IPS-18a (cell line): ENCODE measurements at regions not wholly inside any gene's neighbourhood (a gene's known extent, or its start where the extent isn't known, plus 50 kb on each side); places are given as distances from the start of the nearest gene placed in this dataset.

Experiments
- H3K27ac ChIP-seq: one replicate; pipeline ENCODE4 v1.5.1; 2013; ENCODE audit warnings: low read length
- H3K27me3 ChIP-seq: one replicate; pipeline ENCODE4 v1.6.1; 2013; ENCODE audit warnings: mild to moderate bottlenecking, low read length; ENCODE audit not compliant: control insufficient read depth, insufficient read depth
- H3K36me3 ChIP-seq: one replicate; pipeline ENCODE4 v1.6.1; 2013; ENCODE audit warnings: low read depth, low read length; ENCODE audit not compliant: control insufficient read depth
- H3K4me1 ChIP-seq: one replicate; pipeline ENCODE4 v1.6.1; 2013; ENCODE audit warnings: low read depth, low read length; ENCODE audit not compliant: control insufficient read depth
- H3K4me3 ChIP-seq: one replicate; pipeline ENCODE4 v1.5.1; 2013; ENCODE audit warnings: low read length
- H3K9ac ChIP-seq: one replicate; pipeline ENCODE4 v1.6.1; 2013; ENCODE audit warnings: mild to moderate bottlenecking, low read length, moderate library complexity
- H3K9me3 ChIP-seq: one replicate; pipeline ENCODE4 v1.6.1; 2013; ENCODE audit warnings: low read depth, low read length; ENCODE audit not compliant: control insufficient read depth

GRCh38 chr4:181618038-181618618 lies 625.1 kb upstream of the TENM3 start:
- H3K36me3 ChIP-seq: no peaks in the 10 kb centered on the region

DNA sequence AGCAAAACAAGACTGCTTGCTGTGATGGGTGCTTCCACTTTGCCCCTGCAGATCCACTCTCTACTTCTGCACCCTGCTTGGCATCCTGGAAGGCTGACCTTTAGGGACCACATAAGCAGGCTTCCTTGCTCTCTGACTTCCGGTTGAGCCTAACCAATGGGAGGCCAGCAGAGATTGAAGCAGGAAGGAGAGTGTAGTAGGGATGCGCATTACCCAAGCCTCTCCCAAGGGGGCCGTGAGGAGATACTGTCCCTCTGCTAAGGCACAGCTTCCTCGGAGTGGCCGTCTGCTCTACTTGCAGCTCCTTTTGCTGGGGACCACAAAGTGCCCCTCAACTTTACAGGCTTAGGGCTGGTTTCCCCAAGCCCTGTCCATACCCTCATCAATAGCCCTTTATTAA lies 624.3 kb upstream of the TENM3 start:
- Histone ChIP-seq H3K27me3 (no peaks in the 10 kb centered on the region), H3K27ac (no peak overlapping the region), H3K9me3 (no peaks in the 10 kb centered on the region), H3K4me1 (no peaks in the 10 kb centered on the region), H3K9ac (no peak overlapping the region), H3K4me3 (no peak overlapping the region), H3K36me3 (no peaks in the 10 kb centered on the region)

More at GRCh38 chr4:181618038-181618618, 625.1 kb upstream of the TENM3 start:
- Histone ChIP-seq H3K9ac (no peak overlapping the region), H3K4me1 (no peaks in the 10 kb centered on the region), H3K9me3 (no peaks in the 10 kb centered on the region), H3K27me3 (no peaks in the 10 kb centered on the region), H3K27ac (no peak overlapping the region), H3K4me3 (no peak overlapping the region)

DNA sequence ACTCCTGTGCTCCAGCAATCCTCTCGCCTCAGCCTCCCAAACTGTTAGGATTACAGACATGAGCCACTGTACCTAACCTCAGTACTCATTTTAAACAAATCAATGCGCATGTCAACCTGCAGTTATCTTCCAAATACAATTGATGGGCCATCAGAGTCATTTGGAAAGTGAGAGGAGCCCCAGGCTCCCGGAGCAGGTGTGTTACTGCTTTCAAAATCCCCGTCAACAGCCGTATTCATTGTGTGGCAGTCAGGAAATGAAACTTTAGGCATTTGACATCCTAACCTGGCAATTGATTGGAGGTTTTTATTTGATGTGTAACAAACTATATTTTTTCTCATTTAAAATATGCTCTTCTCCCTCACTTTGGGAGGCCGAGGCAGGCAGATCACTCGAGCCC lies 623.6 kb upstream of the TENM3 start:
- Histone ChIP-seq H3K9me3 (no peaks in the 10 kb centered on the region), H3K27me3 (no peaks in the 10 kb centered on the region), H3K4me1 (no peaks in the 10 kb centered on the region), H3K36me3 (no peaks in the 10 kb centered on the region), H3K27ac (no peak overlapping the region), H3K9ac (no peak overlapping the region), H3K4me3 (no peak overlapping the region)

DNA sequence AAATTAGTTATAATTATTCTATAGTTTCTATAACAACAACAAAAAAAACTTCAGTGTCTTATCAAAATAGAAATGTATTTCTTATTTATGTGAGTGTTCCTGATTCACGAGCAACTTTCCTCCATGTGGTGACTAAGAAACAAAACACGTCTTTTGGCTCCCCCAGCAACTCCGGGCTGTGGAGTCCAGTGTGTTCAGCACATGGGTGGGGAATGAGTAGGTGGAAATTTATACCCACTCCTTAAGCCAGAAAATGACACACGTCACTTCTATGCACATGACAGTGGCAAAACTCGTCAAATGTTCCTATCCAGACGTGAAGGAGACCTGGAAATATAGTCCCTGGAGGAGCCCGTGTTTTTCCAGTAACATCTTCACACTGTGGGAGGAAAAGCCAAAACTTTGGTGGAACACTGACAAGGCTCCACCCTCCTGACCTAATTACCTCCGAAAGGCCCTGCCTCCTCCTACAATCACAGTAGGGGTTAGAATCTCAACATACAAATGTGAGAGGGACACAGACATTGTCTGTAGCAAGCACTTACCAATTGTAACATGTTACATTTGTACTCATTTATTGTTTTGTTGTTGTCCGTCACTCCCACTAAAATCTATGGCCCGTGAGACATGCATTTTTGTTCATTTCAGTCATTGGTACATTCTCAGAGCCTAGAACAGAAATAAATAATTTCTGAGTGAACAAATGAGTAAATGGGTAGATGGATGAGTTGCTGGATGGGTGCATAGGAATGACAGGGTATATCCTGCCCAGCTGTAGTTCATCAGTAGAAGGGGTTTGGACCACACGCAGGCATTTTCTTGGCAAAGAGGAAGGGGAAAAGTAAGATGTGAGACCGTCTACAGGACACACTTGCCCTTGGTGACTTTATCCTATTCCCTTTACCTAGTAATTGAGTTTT lies 605.8 kb upstream of the TENM3 start:
- Histone ChIP-seq H3K9ac (no peak overlapping the region), H3K4me3 (no peak overlapping the region)

DNA sequence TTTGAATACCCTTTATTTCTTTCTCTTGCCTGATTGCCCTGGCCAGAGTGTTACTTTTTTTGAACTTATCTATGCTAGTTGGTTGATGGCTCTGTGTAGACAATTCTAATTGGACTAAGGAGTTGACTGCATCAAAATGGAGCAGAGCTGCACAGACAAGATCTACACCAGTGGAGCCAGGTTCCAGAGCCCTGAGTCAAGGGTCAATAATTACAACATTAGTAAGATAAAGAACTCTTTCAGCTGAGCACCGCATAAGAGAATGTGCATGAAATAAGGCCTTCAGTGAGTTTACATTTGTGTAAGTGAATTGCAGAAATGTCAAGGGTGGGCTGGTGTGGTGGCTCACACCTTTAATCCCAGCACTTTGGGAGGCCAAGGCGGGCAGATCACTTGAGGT lies 599.7 kb upstream of the TENM3 start:
- H3K4me3 ChIP-seq: no peak overlapping the region
- no peaks in the 10 kb centered on the region for H3K9me3 ChIP-seq
- peaks cover 5% of the 10 kb centered on the region for H3K4me1 ChIP-seq
- H3K9ac ChIP-seq: no peak overlapping the region
- H3K27ac ChIP-seq: no peak overlapping the region
- no peaks in the 10 kb centered on the region for H3K36me3 ChIP-seq
- no peaks in the 10 kb centered on the region for H3K27me3 ChIP-seq

More for the DNA sequence above, 605.8 kb upstream of the TENM3 start:
- Histone ChIP-seq H3K4me1 (no peaks in the 10 kb centered on the region), H3K9me3 (no peaks in the 10 kb centered on the region), H3K36me3 (no peaks in the 10 kb centered on the region), H3K27me3 (no peaks in the 10 kb centered on the region), H3K27ac (no peak overlapping the region)

DNA sequence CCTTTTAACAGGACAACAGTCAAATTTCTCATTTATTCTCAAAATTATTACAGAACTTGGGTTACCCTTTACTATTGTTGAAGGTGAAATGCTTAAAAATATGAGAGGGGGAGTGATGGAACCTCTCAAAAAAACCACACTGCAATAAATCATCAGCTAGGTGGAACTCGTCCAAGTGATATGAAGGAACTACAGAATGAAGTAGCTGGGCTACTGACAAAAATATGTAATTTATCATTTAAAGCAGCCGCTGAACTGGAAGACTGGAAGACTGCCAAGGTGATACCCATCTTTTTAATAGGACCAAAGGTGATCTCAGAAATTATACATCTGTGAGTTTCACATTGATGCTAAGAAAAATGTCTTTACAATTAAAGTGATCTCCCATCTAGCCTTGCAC lies 597.7 kb upstream of the TENM3 start:
- no peak overlapping the region for H3K4me3 ChIP-seq
- H3K27ac ChIP-seq: no peak overlapping the region
- no peaks in the 10 kb centered on the region for H3K27me3 ChIP-seq
- H3K4me1 ChIP-seq: peaks cover 5% of the 10 kb centered on the region
- H3K9ac ChIP-seq: no peak overlapping the region
- no peaks in the 10 kb centered on the region for H3K36me3 ChIP-seq
- no peaks in the 10 kb centered on the region for H3K9me3 ChIP-seq

DNA sequence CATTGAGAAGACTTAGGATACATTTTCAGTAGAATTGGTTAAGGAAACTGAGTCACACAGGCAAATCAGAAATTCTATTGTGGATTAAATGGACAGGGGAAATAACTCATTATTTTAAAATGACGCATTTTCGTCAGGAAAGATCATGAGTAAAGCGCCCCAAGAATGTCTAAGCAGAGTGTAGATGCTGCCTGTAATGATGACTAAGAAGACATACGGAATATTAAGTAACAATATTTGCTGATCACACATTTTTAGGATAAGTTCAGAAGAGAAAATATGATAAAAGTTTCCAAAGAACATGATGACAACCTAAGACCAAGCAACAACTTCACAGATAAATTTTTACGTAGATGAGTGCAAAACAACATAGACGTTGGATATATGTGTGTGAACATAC lies 596.3 kb upstream of the TENM3 start:
- no peak overlapping the region for H3K4me3 ChIP-seq
- no peak overlapping the region for H3K9ac ChIP-seq
- H3K27me3 ChIP-seq: no peaks in the 10 kb centered on the region
- H3K9me3 ChIP-seq: no peaks in the 10 kb centered on the region
- H3K4me1 ChIP-seq: peaks cover 5% of the 10 kb centered on the region
- H3K27ac ChIP-seq: no peak overlapping the region
- no peaks in the 10 kb centered on the region for H3K36me3 ChIP-seq

DNA sequence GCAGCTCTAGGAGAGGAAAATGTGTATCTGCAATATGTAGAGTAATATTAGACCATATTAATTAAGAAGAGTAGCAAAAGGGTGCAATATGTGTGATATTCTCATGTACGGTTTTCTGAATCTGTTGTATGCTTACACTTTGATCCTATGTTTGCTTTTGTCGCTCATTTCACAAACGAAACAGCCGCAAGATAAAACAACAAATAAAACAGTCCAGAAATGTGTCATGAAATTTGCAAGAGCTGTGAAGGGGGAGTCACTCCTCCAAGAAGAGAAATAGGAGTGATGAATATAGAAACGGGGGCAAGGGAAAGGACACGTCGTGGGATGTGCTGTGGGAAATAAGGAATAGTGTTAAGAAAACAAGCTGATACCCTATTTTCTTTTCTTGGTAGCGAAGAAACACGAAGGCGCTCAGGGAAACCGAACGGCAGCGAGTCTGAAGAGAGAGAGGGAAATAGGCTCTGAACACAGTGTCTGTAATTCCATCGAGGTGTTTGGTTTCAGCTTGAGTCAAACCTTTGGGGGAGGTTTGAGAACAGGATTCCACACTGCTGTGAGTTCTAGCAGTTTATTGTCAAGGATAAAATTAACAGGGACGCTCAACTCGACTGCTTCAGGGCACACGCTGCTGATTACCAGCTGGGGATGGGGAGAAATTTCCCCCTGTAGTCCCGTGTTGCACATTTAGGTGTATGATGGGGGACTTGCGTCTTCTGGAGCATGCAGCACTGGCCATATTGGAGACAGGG lies 595.6 kb upstream of the TENM3 start:
- no peak overlapping the region for H3K27ac ChIP-seq
- no peak overlapping the region for H3K9ac ChIP-seq
- H3K27me3 ChIP-seq: no peaks in the 10 kb centered on the region
- H3K9me3 ChIP-seq: no peaks in the 10 kb centered on the region
- no peak overlapping the region for H3K4me3 ChIP-seq
- H3K36me3 ChIP-seq: no peaks in the 10 kb centered on the region
- peaks cover 5% of the 10 kb centered on the region for H3K4me1 ChIP-seq

DNA sequence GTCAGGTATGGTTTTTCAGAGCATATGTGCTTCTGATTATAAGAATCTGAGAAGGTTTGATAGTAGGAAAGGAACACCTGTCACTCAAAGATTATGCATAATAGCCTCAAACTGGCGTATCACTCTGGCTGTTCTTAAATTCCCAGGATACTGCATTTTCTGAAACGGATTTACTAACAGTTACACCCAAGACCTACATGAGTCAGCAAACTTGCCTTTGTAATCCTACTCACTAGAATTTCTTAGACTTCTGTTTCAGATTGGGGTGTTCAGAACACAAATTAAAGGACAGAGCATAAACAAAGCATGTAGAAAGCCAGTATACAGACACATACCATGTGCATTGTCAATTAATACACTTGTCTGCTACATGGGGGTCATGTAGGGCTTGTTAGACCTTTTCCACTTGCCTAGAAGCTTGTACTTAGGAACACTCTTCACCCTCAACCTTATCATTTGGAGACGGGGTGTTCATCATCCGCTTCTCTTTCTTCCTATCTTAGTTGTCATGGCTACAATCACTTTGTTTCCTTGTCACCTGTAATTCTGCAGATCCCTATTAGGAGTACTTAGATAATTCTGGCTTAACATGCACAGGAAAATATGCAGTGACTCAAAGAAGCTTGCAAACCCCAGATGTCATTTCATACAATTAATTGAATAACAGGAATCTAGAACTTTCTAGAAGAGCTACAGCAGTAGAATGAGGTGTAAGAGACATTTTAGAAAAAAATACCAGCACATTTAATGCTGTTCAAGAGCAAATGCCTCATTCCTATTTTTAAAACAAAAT lies 593.0 kb upstream of the TENM3 start:
- no peak overlapping the region for H3K4me3 ChIP-seq
- H3K27ac ChIP-seq: no peak overlapping the region
- H3K9ac ChIP-seq: no peak overlapping the region
- no peaks in the 10 kb centered on the region for H3K9me3 ChIP-seq
- H3K27me3 ChIP-seq: no peaks in the 10 kb centered on the region
- no peaks in the 10 kb centered on the region for H3K36me3 ChIP-seq
- peaks cover 5% of the 10 kb centered on the region for H3K4me1 ChIP-seq

GRCh38 chr4:181656748-181657147 lies 586.5 kb upstream of the TENM3 start:
- Histone ChIP-seq H3K9me3 (no peaks in the 10 kb centered on the region), H3K4me3 (no peak overlapping the region), H3K27me3 (no peaks in the 10 kb centered on the region), H3K27ac (no peak overlapping the region), H3K36me3 (no peaks in the 10 kb centered on the region), H3K4me1 (no peaks in the 10 kb centered on the region), H3K9ac (no peak overlapping the region)

GRCh38 chr4:181659202-181659601 lies 584.0 kb upstream of the TENM3 start:
- Histone ChIP-seq H3K4me1 (no peaks in the 10 kb centered on the region), H3K4me3 (no peak overlapping the region), H3K27me3 (no peaks in the 10 kb centered on the region), H3K9ac (no peak overlapping the region), H3K9me3 (no peaks in the 10 kb centered on the region), H3K36me3 (no peaks in the 10 kb centered on the region), H3K27ac (no peak overlapping the region)
